IMR-90 (cell line): ENCODE measurements at regions not wholly inside any gene's neighbourhood (a gene's known extent, or its start where the extent isn't known, plus 50 kb on each side); places are given as distances from the start of the nearest gene placed in this dataset.
A peak's percentile ranks its signal among the peaks of the same experiment; 100 is the strongest.

ENCODE experiments used
- ATAC-seq: fragments of 200-7000 bp; cut with Tn5 transposase; 2 replicates; pipeline ENCODE4 v1.9.1; 2020; ENCODE audit warnings: low read depth, mild to moderate bottlenecking, moderate library complexity
- BruUV-seq: library from RNA; stranded (reverse); fragments of 400-500 nt; replicated peaks from 2 replicates; lab custom pipeline; 2021; lab: Mats Ljungman, UMichigan
- CTCF ChIA-PET: fragments of 300-600 bp; formaldehyde crosslinking; extraction: SDS; loops from one replicate; lab custom pipeline; 2021; ENCODE audit warnings: antibody characterized with exemption; lab: Yijun Ruan, JAX
- POLR2A ChIA-PET: fragments of 300-600 bp; sonication (Branson Sonifier 250); formaldehyde crosslinking; loops from one replicate; lab custom pipeline; 2022; ENCODE audit warnings: antibody characterized with exemption; ENCODE audit not compliant: unreplicated experiment; lab: Charles Lee
- DNase-seq: peaks from one replicate; pipeline ENCODE4 v3.0.0; 2013
- H2AFZ ChIP-seq: replicated peaks from 2 replicates; pipeline ENCODE3; 2013; ENCODE audit warnings: low read length, mild to moderate bottlenecking; ENCODE audit not compliant: poor library complexity
- H2AK5ac ChIP-seq: 2 replicates; pipeline ENCODE4 v1.6.1; 2013; ENCODE audit warnings: low read depth, low read length, inconsistent platforms
- H2AK9ac ChIP-seq: replicated peaks from 2 replicates; pipeline ENCODE3; 2013; ENCODE audit warnings: mild to moderate bottlenecking, low read depth, low read length, moderate library complexity; ENCODE audit not compliant: poor library complexity
- H2BK120ac ChIP-seq: 2 replicates; pipeline ENCODE4 v1.6.1; 2013; ENCODE audit warnings: low read depth, low read length, inconsistent platforms
- H2BK15ac ChIP-seq: 3 replicates; pipeline ENCODE4 v1.6.1; 2013; ENCODE audit warnings: low read depth, low read length, inconsistent platforms
- H2BK20ac ChIP-seq: 2 replicates; pipeline ENCODE4 v1.6.1; 2013; ENCODE audit warnings: low read depth, mild to moderate bottlenecking, inconsistent platforms, low read length, moderate library complexity
- H2BK5ac ChIP-seq: 2 replicates; pipeline ENCODE4 v1.6.1; 2013; ENCODE audit warnings: mild to moderate bottlenecking, low read depth, low read length, inconsistent platforms; ENCODE audit not compliant: poor library complexity, severe bottlenecking
- H3K14ac ChIP-seq: replicated peaks from 2 replicates; pipeline ENCODE4 v1.6.1; 2013; ENCODE audit warnings: low read depth, low read length, inconsistent platforms
- H3K18ac ChIP-seq: 2 replicates; pipeline ENCODE4 v1.6.1; 2013; ENCODE audit warnings: low read depth, low read length, control low read depth
- H3K23ac ChIP-seq: 2 replicates; pipeline ENCODE4 v1.6.1; 2013; ENCODE audit warnings: low read depth, low read length, inconsistent platforms
- H3K27ac ChIP-seq: 2 replicates; pipeline ENCODE4 v1.5.1; 2013; ENCODE audit warnings: mild to moderate bottlenecking, control low read depth, low read length; ENCODE audit not compliant: insufficient read depth
- H3K27me3 ChIP-seq: 2 replicates; pipeline ENCODE4 v1.6.1; 2013; ENCODE audit warnings: low read length; ENCODE audit not compliant: control insufficient read depth, insufficient read depth
- H3K36me3 ChIP-seq: 2 replicates; pipeline ENCODE4 v1.6.1; 2013; ENCODE audit warnings: low read length, mixed read lengths; ENCODE audit not compliant: control insufficient read depth, insufficient read depth
- H3K4ac ChIP-seq: 2 replicates; pipeline ENCODE4 v1.6.1; 2013; ENCODE audit warnings: low read depth, low read length, inconsistent platforms
- H3K4me1 ChIP-seq: 2 replicates; pipeline ENCODE4 v1.6.1; 2013; ENCODE audit warnings: low read length, mixed read lengths; ENCODE audit not compliant: control insufficient read depth, insufficient read depth
- H3K4me2 ChIP-seq: 2 replicates; pipeline ENCODE4 v1.6.1; 2013; ENCODE audit warnings: low read depth, mild to moderate bottlenecking, control low read depth, low read length, moderate library complexity
- H3K4me3 ChIP-seq: 2 replicates; pipeline ENCODE4 v1.5.1; 2013; ENCODE audit warnings: low read depth, mild to moderate bottlenecking, control low read depth, low read length, moderate library complexity; ENCODE audit not compliant: insufficient read depth
- H3K56ac ChIP-seq: 2 replicates; pipeline ENCODE4 v1.6.1; 2013; ENCODE audit warnings: low read length, inconsistent platforms; ENCODE audit not compliant: insufficient read depth; ENCODE audit errors: extremely low read depth
- H3K79me1 ChIP-seq, 2 experiments: 2 replicates each; pipeline ENCODE4 v1.6.1; 2013; ENCODE audit warnings: low read length in 2 of 2, inconsistent platforms in 1 of 2, low read depth in 1 of 2
- H3K9ac ChIP-seq: 2 replicates; pipeline ENCODE4 v1.6.1; 2013; ENCODE audit warnings: low read depth, low read length, control low read depth
- H3K9me1 ChIP-seq: 2 replicates; pipeline ENCODE4 v1.6.1; 2013; ENCODE audit warnings: low read length, inconsistent platforms; ENCODE audit not compliant: insufficient read depth
- H3K9me3 ChIP-seq: 2 replicates; pipeline ENCODE4 v1.6.1; 2013; ENCODE audit warnings: low read length; ENCODE audit not compliant: control insufficient read depth, insufficient read depth
- H4K20me1 ChIP-seq: 2 replicates; pipeline ENCODE4 v1.6.1; 2013; ENCODE audit warnings: low read length, inconsistent platforms; ENCODE audit not compliant: insufficient read depth
- H4K5ac ChIP-seq: 2 replicates; pipeline ENCODE4 v1.6.1; 2013; ENCODE audit warnings: mild to moderate bottlenecking, low read depth, low read length, control low read depth
- H4K8ac ChIP-seq, 2 experiments: 2 replicates each; pipeline ENCODE4 v1.6.1; 2013; ENCODE audit warnings: low read depth in 2 of 2, low read length in 2 of 2, control low read depth in 1 of 2, inconsistent platforms in 1 of 2
- H4K91ac ChIP-seq: 2 replicates; pipeline ENCODE4 v1.6.1; 2013; ENCODE audit warnings: low read depth, low read length, inconsistent platforms; ENCODE audit not compliant: insufficient read depth
- BHLHE40 ChIP-seq: fragments of 150-350 bp; IDR thresholded peaks from 2 replicates; pipeline ENCODE4 v1.6.1; 2016; ENCODE audit warnings: mild to moderate bottlenecking, low read depth, low read length
- CEBPB ChIP-seq: IDR thresholded peaks from 2 replicates; pipeline ENCODE4 v1.6.1; 2012; ENCODE audit warnings: low read depth, low read length, improper control_type of control experiment
- MAZ ChIP-seq: IDR thresholded peaks from 2 replicates; pipeline ENCODE4 v1.6.1; 2012; ENCODE audit warnings: low read depth, mild to moderate bottlenecking, low read length, improper control_type of control experiment, moderate library complexity, borderline replicate concordance
- NFE2L2 ChIP-seq: fragments of 150-350 bp; IDR thresholded peaks from 2 replicates; pipeline ENCODE4 v1.6.1; 2016; ENCODE audit warnings: low read depth, mild to moderate bottlenecking, low read length
- POLR2A ChIP-seq: IDR thresholded peaks from 2 replicates; pipeline ENCODE4 v1.6.1; 2012; ENCODE audit warnings: mild to moderate bottlenecking, low read depth, low read length
- RAD21 ChIP-seq: IDR thresholded peaks from 2 replicates; pipeline ENCODE4 v1.6.1; 2012; ENCODE audit warnings: low read length, improper control_type of control experiment
- RCOR1 ChIP-seq: IDR thresholded peaks from 2 replicates; pipeline ENCODE4 v1.6.1; 2012; ENCODE audit warnings: mild to moderate bottlenecking, low read length, improper control_type of control experiment; ENCODE audit not compliant: insufficient replicate concordance
- WGBS, 2 experiments: methylation state at CpG; one replicate each; pipeline versions ENCODE4 v1.1.5 to v1.1.7; 2013; ENCODE audit warnings: missing lambda C conversion rate in 2 of 2; ENCODE audit not compliant: insufficient read length in 1 of 2; ENCODE audit errors: extremely low coverage in 2 of 2; 5-methylcytosine and 5-hydroxymethylcytosine counted together
- dilution Hi-C: fragments of 300-500 bp; cut with HindIII; formaldehyde crosslinking; loops from one replicate; pipeline ENCODE4 v1.14.3; 2018; ENCODE audit warnings: low sequenced_read_pairs; ENCODE audit not compliant: unreplicated experiment
- in situ Hi-C: fragments of 300-500 bp; cut with MboI; formaldehyde crosslinking; loops from 3 replicates; pipeline ENCODE4 v1.14.3; 2019; ENCODE audit warnings: low sequenced_read_pairs, inconsistent platforms, mixed read lengths
- intact Hi-C: fragments of 100-400 bp; cut with micrococcal nuclease; formaldehyde crosslinking; loops from 2 replicates; pipeline ENCODE4 v1.10.0; 2022
- TF ChIP-seq, protein P1 (sequence below): fragments of 150-350 bp; IDR thresholded peaks from 2 replicates; pipeline ENCODE4 v1.6.1; 2016; ENCODE audit warnings: low read depth, mild to moderate bottlenecking, low read length, moderate library complexity, borderline replicate concordance

DNA sequence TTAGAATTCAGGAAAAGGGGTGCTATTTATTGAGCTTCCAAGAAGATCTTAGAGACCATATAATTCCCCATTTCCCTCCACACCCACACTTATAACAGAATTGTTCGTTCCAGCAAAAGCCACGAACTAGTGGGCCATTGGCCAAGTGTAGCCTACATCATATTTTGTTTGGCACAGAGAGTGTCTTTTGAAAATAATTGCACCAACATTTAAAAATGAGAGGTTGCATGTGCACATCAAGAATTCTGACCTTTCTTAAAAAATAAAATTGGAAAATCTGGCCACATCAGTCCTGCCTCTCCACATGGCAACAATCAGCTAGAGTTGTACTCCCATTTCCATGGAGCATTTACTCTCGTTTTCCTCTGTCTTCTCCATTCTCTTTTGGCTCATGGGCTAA is 655.5 kb upstream of the FANCL start:
- H3K4me2 ChIP-seq = no peak overlapping the region
- H3K36me3 ChIP-seq = no peaks in the 10 kb centered on the region
- intact Hi-C loops (no loop called here), dilution Hi-C loops (no loop called here), in situ Hi-C loops (no loop called here)
- no CpG with 5 or more reads among the region's 3 CpGs for WGBS, 2 experiments
- H3K27me3 ChIP-seq = peaks cover 2% of the 10 kb centered on the region; the same call in 1 of the 2 replicates
- no peak overlapping the region for H4K8ac ChIP-seq
- no peak overlapping the region for H3K4me3 ChIP-seq
- ChIA-PET CTCF (no interaction called here), POLR2A (no interaction called here)
- no TSS peak for BruUV-seq
- H4K5ac ChIP-seq = no peak overlapping the region
- H3K79me1 ChIP-seq = no peaks in the 10 kb centered on the region
- H3K9me3 ChIP-seq = no peaks in the 10 kb centered on the region
- no peak overlapping the region for H3K4ac ChIP-seq
- H2AFZ ChIP-seq = no peak overlapping the region
- no peak overlapping the region for H2BK5ac ChIP-seq
- peaks cover 4% of the 10 kb centered on the region for H3K9me1 ChIP-seq
- no peak overlapping the region for H2BK15ac ChIP-seq
- no peak overlapping the region for H3K56ac ChIP-seq
- no peaks in the 10 kb centered on the region for H4K20me1 ChIP-seq
- no peak overlapping the region; the same call in 1 of the 2 replicates for H2BK120ac ChIP-seq
- peak; percentile 6 for DNase-seq
- no peak overlapping the region for H3K23ac ChIP-seq
- peaks cover 7% of the 10 kb centered on the region for H3K4me1 ChIP-seq
- TF ChIP-seq BHLHE40 = no peak
- TF ChIP-seq, protein P1, sequence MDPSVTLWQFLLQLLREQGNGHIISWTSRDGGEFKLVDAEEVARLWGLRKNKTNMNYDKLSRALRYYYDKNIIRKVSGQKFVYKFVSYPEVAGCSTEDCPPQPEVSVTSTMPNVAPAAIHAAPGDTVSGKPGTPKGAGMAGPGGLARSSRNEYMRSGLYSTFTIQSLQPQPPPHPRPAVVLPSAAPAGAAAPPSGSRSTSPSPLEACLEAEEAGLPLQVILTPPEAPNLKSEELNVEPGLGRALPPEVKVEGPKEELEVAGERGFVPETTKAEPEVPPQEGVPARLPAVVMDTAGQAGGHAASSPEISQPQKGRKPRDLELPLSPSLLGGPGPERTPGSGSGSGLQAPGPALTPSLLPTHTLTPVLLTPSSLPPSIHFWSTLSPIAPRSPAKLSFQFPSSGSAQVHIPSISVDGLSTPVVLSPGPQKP = no peak
- no peak for TF ChIP-seq POLR2A
- TF ChIP-seq RCOR1 = no peak
- TF ChIP-seq NFE2L2 = no peak
- TF ChIP-seq CEBPB = no peak
- no peak for TF ChIP-seq MAZ
- no peak for TF ChIP-seq RAD21
- no peak overlapping the region for H3K9ac ChIP-seq
- H2AK5ac ChIP-seq = no peak overlapping the region
- H3K27ac ChIP-seq = no peak overlapping the region
- H2BK20ac ChIP-seq = no peak overlapping the region
- no peak overlapping the region for H4K91ac ChIP-seq
- no peak overlapping the region for H2AK9ac ChIP-seq
- H3K14ac ChIP-seq = no peak overlapping the region
- no peak for ATAC-seq
- H3K18ac ChIP-seq = no peak overlapping the region
